NCI-H82 treated with DMSO at 0.1 percent for 48 hours (cell line): ENCODE measurements at regions not wholly inside any gene's neighbourhood (a gene's known extent, or its start where the extent isn't known, plus 50 kb on each side); places are given as distances from the start of the nearest gene placed in this dataset.

Experiments
- DNase-seq: peaks from one replicate; lab custom pipeline; 2025; ENCODE audit not compliant: unreplicated experiment; lab: John Stamatoyannopoulos, UW

DNA sequence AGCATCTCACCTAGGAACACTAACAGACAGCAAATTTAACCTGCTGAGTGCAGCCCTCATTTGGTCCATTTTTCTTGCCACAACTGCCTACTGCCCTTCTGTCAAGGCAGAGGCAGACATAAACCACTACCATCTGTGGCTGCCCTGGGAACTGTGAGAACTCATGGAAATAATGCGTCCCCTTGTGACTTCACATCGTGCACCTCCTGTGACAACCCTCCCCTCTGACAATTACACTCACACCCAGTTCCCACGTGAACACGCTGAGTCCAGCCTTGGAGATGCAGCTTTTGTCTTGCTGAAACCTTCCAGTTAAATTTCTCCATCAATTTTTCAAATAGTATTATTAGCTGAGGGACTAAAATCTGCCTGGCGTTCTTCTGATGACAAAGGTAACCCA, 193.1 kb upstream of the KLF14 start:
- DNase-seq, result no peak

DNA sequence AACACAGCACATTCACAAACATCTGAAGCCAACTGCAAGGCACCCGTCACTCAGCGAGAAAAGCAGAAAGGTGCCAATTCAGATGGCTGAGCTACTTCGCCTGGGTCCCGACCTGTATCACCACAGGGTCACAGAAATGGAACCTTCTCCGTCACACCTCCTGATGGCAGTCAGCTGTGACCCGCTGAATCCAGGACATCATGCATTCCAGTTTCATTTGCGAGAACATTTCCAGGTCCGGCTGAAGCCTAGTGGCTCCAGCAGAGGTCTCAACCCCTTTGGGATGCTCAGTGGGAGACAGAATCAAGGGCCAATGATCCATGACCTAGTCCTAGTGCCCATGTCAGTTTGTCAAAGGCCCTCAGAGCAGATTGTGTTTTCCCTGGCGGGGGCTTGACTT, 193.6 kb upstream of the KLF14 start:
- no peak for DNase-seq

DNA sequence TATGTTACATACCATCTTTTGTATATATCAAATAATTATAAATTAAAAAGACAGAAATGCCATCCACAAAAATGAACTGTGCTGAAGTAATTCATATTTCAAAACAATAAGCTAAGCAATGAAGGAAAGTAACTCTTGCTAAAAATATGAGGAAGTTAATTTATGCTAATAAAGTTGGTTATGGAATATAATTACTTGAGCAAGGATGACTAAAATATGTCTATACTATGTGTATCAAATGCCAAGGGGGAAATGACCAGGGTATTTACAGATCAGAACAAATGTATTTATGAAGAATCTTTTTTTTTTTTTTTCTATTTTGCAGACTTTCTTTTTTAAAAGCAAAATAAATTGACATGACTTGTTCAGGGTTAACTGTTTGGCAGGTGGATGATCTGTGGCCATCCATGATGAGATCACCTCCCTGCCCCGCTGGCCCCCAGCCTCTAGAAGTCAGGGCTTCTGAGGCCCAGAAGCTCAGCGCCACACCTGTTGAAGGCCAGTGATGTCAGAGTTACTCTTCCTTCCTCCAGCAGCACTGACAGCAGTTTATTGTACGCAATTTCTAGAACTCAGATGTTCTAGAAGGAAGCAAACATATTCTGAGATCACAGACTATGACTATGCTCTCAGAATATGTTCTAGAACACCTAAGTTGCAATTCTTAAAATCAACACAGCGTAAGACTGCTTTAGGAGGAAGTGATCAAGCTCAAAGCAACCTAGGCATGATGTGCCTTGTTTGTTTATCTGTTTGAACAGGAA, 196.1 kb upstream of the KLF14 start:
- DNase-seq, result no peak

DNA sequence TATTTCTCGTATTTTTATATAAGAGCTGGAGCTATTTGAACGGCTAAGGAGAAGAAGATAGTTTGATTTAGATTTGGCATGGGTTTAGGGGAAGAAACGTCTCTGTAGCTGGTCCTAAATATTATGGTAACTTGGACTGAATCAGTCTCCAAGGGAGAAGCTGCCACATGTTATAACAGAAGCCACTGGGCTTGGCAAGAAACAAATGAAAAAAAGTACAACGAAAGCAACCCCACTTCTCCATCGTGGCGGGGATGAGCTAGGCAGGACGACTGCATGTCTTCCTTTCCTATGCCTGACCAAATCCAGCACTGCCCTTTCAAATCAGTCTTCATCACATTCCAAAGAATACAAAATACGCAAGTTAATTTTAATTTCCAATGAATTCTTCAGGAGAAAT, 196.7 kb upstream of the KLF14 start:
- DNase-seq, result no peak

DNA sequence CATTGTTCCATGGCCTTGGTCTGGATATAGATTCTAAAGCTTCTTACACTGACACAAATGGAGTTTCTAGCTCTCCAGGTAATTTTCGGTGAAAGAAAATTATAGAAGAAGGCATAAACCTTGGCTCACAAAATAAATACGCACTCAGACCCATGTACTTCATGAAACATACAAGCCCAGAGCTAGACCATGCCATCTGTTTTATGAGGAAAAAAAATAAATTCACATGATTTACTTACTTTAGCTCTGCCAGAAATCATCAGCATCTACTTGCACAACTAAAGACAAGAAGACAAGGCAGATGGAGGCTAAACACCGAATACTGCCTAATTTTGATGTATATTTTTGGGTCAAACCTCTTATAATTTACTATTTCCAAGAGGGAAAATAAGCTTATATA, 197.4 kb upstream of the KLF14 start:
- no peak for DNase-seq

DNA sequence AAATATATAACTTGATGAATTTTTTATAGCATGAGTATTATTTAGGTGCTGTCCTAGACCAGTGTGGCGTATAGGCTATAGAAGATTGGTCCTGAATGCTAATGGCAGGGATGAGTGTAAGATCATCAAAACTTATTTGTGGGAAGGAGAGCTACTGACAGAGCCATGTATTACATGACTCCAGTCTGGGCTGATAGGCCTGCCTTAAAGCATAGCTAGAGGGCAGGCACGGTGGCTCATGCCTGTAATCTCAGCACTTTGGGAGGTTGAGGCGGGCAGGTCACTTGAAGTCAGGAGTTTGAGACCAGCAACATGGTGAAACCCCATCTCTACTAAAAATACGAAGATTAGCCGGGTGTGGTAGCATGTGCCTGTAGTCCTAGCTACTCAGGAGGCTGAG, 198.1 kb upstream of the KLF14 start:
- DNase-seq, result no peak

DNA sequence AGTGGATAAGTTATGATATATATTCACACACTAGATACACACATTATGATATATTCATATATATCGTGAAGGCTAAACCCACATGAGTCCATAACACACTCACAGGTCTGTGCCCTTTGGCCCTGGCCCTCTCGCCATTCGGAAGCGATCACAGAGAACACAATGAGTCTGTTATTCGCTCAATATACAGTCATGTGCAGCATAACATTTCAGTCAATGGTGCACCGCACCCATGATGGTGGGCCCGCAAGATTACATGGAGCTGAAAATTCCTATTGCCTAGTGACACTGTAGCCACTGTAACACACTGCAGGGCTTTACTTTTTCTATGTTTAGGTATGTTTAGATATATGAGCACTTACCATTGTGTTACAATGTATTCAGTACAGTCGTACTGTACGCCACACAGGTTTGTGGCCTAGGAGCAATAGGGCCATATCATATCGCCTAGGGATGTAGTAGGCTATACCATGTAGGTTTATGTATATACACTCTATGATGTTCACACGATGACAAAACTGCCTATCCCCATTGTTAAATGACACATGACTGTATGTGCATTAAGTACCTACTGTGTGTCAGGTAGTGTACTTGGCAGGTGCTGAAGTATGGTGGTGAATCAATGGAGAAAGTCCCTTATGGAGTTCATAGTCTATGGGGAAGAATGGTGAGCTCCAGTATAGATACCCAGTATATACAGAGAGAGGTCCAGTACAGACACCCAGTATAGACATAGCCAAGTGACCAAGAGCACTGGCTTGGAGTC, 198.8 kb upstream of the KLF14 start:
- no peak for DNase-seq

DNA sequence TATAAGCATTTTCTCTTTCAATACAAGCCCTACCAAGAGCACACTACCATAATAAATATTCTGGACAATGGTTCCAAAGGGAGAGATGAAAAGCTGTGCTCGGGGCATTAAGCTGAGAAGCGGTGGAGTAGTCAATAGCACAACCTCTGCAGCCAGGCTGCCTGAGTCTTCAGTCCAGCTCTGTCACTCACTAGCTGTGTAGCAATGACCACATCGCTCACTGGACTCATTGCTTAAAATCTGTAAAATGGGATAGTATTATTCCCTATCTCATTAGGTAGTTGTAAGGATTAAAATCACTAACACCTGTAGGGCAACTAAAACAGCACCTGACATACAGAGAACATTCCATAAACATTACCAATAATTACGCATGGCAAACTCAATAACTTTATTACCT, 199.9 kb upstream of the KLF14 start:
- no peak for DNase-seq

DNA sequence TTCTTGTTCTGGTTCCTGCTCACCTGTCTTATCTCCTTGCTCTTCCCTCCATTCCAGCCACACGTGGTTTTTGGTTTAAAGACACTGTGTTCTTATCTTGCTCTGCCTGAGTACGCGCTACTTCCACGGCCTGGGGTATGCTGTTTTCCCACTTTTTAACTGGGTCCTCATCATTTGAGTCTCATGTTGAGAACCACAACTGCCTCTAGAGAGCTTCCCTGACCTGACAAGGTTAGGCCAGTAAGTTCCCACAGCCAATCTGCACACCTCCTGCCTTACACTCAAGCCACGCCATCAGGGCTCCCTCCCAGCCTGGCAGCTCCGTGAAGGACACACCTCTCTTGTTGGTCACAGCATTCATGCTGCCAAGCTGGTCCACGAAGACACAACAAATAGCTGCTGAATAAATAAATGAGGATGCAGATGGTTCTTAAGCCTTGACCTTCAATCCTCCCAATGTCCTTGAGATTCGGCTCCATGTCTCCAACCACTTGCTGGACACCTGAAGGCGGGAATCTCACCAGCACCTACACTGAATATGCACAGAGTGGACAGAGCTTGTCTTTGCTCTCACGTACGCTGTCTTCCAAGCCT, 201.7 kb upstream of the KLF14 start:
- DNase-seq, result no peak

DNA sequence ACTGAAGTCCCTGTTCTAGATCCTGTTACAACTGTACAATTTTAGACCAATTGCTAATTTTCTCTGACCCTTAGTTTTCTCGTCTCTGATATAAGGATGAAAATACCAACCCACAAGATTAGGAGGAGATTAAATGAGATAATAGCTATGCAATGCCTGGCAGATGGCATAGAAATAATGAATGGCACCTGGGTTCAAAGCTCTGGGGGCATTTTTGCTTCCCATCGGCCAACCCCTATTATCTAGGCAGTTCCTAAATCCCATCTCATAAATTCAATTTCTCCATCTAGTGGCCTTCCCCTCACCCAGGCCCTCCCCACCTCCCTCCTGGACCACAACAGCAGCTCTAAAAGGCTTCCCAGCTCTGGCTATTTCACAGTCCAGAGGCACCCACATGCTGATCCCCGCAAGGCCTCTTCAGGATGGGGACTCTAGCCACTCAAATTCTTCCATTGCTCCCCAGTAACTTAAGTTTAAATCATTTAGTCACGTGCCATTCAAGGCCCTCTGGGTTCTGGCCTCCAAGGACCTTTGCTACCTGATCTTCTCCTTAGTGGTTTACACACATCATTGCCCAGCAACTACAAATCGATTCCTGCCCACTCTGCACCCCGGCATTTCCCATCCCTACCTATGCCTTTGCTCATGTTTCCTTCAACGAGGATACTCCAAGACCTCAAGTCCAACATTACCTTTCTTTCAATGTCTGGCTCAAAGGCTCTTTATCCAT, 202.4 kb upstream of the KLF14 start:
- DNase-seq, result no peak

DNA sequence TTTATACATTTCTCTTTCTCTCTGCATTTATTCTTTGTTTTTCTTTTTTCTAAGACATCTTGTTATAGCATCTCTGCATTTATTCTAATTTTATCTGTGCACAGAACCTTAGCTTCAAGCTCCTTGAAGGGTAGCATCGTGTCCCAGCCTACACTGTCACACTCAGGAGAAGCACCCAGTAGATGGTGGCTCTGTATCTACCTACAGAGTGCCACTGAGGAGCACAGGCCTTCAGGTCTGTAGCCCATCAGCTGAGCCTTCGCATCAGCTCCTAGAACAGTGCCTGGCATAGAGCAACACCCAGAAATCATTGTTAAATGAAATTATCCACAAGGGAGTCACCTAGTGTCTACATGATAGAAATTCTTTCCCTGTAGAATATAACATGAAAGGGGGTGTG, 203.0 kb upstream of the KLF14 start:
- no peak for DNase-seq

DNA sequence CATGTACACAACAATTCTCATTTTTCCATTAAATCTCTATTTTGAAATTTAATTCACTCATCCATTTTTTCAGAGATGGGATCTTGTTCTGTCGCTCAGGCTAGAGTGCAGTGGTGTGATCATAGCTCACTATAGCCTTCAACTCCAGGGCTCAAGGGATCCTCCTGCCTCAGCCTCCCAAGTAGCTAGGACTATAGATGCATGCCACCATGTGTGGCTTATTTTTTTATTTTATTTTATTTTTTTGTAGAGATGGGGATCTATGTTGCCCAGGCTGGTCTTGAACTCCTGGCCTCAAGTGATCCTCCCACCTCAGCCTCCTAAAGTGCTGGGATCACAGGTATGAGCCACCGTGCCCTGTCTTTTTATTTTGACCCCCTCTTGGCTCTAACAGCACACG, 203.8 kb upstream of the KLF14 start:
- no peak for DNase-seq

DNA sequence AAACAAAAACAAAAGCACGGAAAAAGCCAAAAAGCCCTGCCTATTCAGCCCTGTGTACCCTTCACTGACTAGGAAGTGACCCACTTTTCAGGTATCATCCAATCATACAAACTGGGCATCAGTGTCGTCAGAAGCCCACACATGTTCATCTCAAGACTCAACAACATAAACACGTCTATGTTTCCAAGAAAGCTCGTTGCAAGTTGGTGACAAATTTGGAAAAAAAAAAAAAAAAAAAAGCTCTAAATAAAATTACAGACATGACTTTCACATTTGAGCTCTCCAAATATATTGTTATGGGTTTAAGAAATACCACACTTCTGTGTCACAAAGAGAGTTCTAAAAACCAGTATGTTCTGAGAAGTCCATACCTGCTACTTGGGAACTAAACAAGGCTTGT, 204.7 kb upstream of the KLF14 start:
- no peak for DNase-seq

DNA sequence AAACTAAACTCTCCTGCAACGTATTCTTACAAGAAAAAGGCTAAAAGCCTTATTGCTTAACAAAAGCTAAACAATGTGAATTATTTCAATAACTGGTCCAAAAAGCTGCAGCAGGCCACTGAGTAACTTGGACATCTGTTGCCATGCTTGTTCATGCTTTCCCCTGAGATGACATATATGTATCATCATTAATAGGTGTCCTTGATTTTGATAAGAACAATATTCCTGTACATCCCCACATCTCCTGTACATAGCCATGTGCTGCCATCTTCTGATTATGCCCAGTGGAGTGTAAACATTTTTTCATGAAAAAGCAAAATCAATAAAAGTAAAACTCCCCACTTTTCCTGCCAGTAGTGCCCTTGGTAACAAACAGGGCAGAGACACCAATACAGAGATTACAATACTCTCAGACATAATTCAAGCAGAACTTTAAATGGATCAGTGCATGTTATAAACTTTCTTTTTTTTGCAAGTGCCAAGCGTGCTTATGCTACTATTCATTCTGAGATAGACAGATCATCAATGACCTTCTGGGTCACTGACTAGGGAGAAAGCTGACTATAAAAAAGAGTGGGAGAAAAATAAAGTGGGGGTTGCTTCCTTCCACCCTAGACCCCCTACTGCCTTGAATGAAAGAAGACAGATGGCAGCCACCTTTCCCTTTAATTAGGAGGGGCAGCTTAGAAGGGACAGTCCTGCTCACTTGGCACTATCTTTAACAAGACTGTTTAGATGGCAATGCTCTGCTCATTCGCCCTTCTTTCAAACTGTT, 205.5 kb upstream of the KLF14 start:
- DNase-seq, result no peak

DNA sequence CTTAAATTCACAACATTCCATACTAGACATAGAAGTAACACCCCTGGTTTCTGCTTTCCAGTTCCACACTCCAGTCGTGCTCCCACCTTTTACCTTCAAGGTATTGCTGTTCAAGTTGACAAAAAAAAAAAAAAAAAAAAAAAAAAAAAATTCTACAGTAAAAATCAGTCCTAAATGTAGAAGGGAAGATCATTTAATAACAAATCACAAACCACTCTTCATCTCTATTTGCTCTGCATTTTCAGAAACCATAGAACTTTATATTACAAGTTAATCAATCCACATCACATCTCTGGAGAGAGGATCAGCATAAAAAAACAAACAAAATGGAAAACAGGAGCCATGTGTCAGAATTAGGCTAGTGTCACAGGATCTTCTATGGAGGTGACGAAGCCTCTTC, 206.3 kb upstream of the KLF14 start:
- DNase-seq, result no peak

DNA sequence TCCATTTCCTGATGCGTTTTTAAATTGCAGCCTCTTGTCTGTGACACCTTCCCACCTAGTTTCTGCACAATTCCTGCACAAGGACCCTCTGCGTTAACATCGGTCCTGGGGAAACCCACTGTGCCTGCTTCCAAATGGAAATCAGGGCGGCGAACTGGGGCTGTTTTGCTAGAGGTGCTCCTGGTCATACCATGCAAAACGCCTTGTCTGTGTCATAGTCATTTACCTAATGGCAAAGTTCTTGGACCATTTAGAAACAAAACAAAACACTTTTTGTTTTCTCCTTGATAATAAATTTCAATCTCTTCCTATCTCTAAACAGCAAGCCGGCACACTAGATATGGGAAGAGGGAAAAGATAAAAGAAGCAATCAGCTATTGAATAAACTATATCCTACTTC, 206.9 kb upstream of the KLF14 start:
- no peak for DNase-seq

DNA sequence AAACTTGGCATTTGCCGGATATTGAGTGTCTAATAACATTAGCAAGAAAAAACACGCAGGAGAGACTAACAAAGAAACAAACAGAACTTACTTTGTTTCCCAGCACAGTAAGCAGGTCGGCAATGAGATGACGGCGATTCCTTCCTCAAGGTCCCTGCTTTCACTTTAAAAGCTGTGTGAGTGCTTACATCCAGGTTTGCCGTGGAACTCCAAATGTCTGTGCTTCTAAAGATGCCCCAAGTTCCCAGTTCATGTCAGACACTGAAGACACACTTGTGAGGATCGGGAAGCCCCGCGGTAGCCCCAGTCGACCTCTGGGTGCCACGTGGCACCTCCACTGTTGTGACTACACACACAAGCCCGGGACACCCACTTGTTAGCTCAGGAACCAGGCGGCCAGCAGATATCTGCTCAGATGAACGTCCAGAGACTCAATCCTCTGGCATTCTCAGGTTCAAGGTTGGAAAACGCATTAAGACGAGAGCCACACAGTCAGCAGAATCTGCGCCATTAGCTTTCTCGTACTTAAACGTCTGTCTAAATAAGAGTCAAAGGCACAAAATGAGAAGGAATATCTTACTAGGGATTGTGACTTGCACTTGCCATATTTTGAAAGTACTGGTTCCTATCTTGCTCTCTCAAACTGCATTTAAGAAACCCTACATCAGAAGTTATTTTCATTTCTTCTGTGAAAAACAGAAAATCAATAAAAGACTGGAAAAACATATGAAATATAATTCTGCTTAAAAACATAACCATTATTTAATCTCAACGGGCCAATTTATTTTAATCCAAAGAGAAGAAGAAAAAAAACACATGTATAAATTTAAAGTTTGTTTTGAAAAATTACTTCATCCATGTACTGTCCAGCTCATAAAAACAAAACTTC, 207.6 kb upstream of the KLF14 start:
- DNase-seq, result no peak

DNA sequence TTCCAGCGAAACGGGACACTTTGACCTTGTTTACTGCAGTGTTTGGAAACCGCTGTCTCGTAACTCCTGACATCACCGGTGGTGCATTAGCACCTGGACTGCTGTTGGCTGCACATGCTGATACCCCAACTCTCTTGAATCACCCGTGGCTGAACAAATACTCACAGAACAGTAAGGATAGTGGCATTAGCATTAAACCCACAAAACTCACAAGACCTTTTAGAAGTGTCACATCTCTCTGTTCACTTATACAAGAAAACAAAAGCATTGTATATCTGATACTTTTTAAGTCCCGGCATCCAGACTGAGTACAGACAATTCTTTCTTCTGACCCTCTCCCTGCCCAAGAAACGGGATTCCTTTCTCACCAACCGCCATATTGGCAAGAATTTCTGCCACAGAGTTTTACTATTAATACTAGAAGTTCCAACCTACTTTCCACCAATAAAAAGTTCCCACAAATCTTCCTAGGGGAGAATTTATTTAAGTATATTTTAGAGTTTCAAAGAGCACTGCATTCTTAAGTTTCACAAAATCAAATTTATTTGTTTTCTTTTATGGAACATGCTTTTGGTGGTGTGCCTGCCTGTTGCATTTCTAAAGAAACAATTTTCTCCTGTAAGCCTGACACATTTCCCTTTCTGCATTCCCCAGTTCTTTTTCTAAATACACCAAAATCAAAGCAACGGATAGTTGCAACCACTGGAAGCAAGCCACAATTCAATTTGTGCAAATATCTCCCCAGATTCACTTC, 208.4 kb upstream of the KLF14 start:
- DNase-seq, result no peak

DNA sequence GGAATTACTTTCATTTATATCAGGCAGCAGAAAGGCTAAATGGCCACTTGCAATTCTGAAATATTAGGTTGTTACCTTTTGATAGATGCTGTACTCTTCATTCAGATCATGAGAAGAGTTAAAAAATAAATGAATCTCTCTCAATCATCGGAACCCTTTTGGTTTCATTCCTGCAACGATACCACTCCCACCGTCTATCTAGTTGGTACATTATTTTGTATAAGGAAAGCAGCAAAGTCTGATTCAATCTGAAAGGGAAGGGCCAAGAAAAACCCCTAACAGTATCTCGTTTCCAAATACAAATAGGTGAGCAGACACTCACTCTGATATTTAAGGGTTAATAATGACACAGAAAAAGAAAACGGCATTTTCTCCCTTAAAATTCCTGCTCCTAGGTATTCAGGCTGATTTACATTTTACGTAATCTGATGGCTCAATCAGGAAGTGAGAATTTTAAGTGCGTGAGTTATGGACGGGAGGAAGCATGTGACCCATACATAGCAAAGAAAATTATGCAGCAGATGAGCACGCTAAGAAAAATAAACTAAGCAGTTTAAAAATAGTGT, 209.4 kb upstream of the KLF14 start:
- no peak for DNase-seq
